H9 (cell line): ENCODE measurements at regions not wholly inside any gene's neighbourhood (a gene's known extent, or its start where the extent isn't known, plus 50 kb on each side); places are given as distances from the start of the nearest gene placed in this dataset.

Experiments used
- DNase-seq: peaks from one replicate; pipeline ENCODE4 v3.0.0-alpha.2; 2017
- H2AFZ ChIP-seq: one replicate; pipeline ENCODE4 v1.6.1; 2013; ENCODE audit warnings: mild to moderate bottlenecking, low read length, control low read depth, moderate library complexity
- H2AK5ac ChIP-seq: 2 replicates; pipeline ENCODE4 v1.6.1; 2013; ENCODE audit warnings: low read length, control low read depth, mixed read lengths; ENCODE audit not compliant: insufficient read length
- H2BK120ac ChIP-seq: one replicate; pipeline ENCODE4 v1.6.1; 2013; ENCODE audit warnings: low read depth, mild to moderate bottlenecking, low read length, control low read depth, inconsistent platforms; ENCODE audit not compliant: poor library complexity, severe bottlenecking
- H2BK12ac ChIP-seq: 2 replicates; pipeline ENCODE4 v1.6.1; 2013; ENCODE audit warnings: low read length, control low read depth, mixed read lengths, low read depth; ENCODE audit not compliant: insufficient read length
- H2BK15ac ChIP-seq: 2 replicates; pipeline ENCODE4 v1.6.1; 2013; ENCODE audit warnings: low read depth, low read length, control low read depth
- H2BK20ac ChIP-seq: one replicate; pipeline ENCODE4 v1.6.1; 2013; ENCODE audit warnings: low read depth, mild to moderate bottlenecking, low read length, control low read depth, inconsistent platforms; ENCODE audit not compliant: poor library complexity, severe bottlenecking
- H2BK5ac ChIP-seq: 2 replicates; pipeline ENCODE4 v1.6.1; 2013; ENCODE audit warnings: low read length, control low read depth, mixed read lengths; ENCODE audit not compliant: insufficient read length
- H3K14ac ChIP-seq: 2 replicates; pipeline ENCODE4 v1.6.1; 2013; ENCODE audit warnings: low read length, control low read depth; ENCODE audit not compliant: insufficient read depth
- H3K18ac ChIP-seq: 2 replicates; pipeline ENCODE4 v1.6.1; 2013; ENCODE audit warnings: low read depth, mild to moderate bottlenecking, mixed read lengths, low read length, control low read depth; ENCODE audit not compliant: insufficient read length
- H3K23ac ChIP-seq: 2 replicates; pipeline ENCODE4 v1.6.1; 2013; ENCODE audit warnings: low read length, control low read depth, mixed read lengths, low read depth; ENCODE audit not compliant: insufficient read length
- H3K23me2 ChIP-seq: 2 replicates; pipeline ENCODE4 v1.6.1; 2013; ENCODE audit warnings: low read depth, mild to moderate bottlenecking, mixed read lengths, low read length, control low read depth; ENCODE audit not compliant: insufficient read length, poor library complexity, severe bottlenecking
- H3K27ac ChIP-seq: 2 replicates; pipeline ENCODE4 v1.5.1; 2013; ENCODE audit warnings: low read length, control low read depth, mixed read lengths, low read depth; ENCODE audit not compliant: insufficient read length
- H3K27me3 ChIP-seq: 2 replicates; pipeline ENCODE4 v1.6.1; 2013; ENCODE audit warnings: low read length, control low read depth, inconsistent platforms; ENCODE audit not compliant: insufficient read depth
- H3K4ac ChIP-seq: 2 replicates; pipeline ENCODE4 v1.6.1; 2013; ENCODE audit warnings: low read depth, mild to moderate bottlenecking, control low read depth, inconsistent platforms, low read length, moderate library complexity
- H3K4me1 ChIP-seq: 2 replicates; pipeline ENCODE4 v1.6.1; 2013; ENCODE audit warnings: low read length, control low read depth, inconsistent platforms; ENCODE audit not compliant: insufficient read depth
- H3K4me2 ChIP-seq: 2 replicates; pipeline ENCODE4 v1.6.1; 2013; ENCODE audit warnings: low read length, control low read depth, mixed read lengths; ENCODE audit not compliant: insufficient read length, insufficient read depth
- H3K56ac ChIP-seq: 2 replicates; pipeline ENCODE4 v1.6.1; 2013; ENCODE audit warnings: low read depth, mild to moderate bottlenecking, mixed read lengths, low read length, control low read depth; ENCODE audit not compliant: insufficient read length
- H3K79me1 ChIP-seq: 2 replicates; pipeline ENCODE4 v1.6.1; 2013; ENCODE audit warnings: low read depth, mild to moderate bottlenecking, moderate library complexity, low read length, control low read depth, inconsistent platforms; ENCODE audit not compliant: insufficient read depth, poor library complexity, severe bottlenecking
- H3K79me2 ChIP-seq: 2 replicates; pipeline ENCODE4 v1.6.1; 2013; ENCODE audit warnings: low read length, control low read depth, inconsistent platforms; ENCODE audit not compliant: insufficient read depth
- H3K9ac ChIP-seq: 2 replicates; pipeline ENCODE4 v1.6.1; 2013; ENCODE audit warnings: low read length, control low read depth, mixed read lengths; ENCODE audit not compliant: insufficient read length; ENCODE audit errors: extremely low read depth
- H3K9me3 ChIP-seq: one replicate; pipeline ENCODE4 v1.6.1; 2013; ENCODE audit warnings: low read depth, low read length, inconsistent platforms; ENCODE audit not compliant: control insufficient read depth
- H3T11ph ChIP-seq: one replicate; pipeline ENCODE4 v1.6.1; 2013; ENCODE audit warnings: mild to moderate bottlenecking, low read length, control low read depth, inconsistent platforms
- H4K20me1 ChIP-seq: one replicate; pipeline ENCODE4 v1.6.1; 2013; ENCODE audit not compliant: control insufficient read depth, insufficient read length, insufficient read depth
- H4K5ac ChIP-seq: 2 replicates; pipeline ENCODE4 v1.6.1; 2013; ENCODE audit warnings: low read depth, mild to moderate bottlenecking, mixed read lengths, low read length, control low read depth; ENCODE audit not compliant: insufficient read length
- H4K8ac ChIP-seq: replicated peaks from 2 replicates; pipeline ENCODE4 v1.6.1; 2013; ENCODE audit warnings: low read length, control low read depth, mixed read lengths, low read depth; ENCODE audit not compliant: insufficient read length
- H4K91ac ChIP-seq: 2 replicates; pipeline ENCODE4 v1.6.1; 2013; ENCODE audit warnings: low read depth, mild to moderate bottlenecking, moderate library complexity, mixed read lengths, low read length, control low read depth; ENCODE audit not compliant: insufficient read length
- H3K27ac Mint-ChIP-seq, 3 experiments: 2 replicates in 2 of 3; 3 replicates in 1 of 3; pipeline ENCODE4 v1.8.0; 2020 to 2021; ENCODE audit warnings: mixed read lengths in 3 of 3, mild to moderate bottlenecking in 1 of 3, moderate library complexity in 1 of 3
- H3K27me3 Mint-ChIP-seq: 2 replicates; pipeline ENCODE4 v1.8.0; 2021; ENCODE audit warnings: low read depth, mild to moderate bottlenecking, moderate library complexity, mixed read lengths
- H3K36me3 Mint-ChIP-seq, 3 experiments: 2 replicates in 2 of 3; 3 replicates in 1 of 3; pipeline ENCODE4 v1.8.0; 2020 to 2021; ENCODE audit warnings: low read depth in 3 of 3, mixed read lengths in 3 of 3; ENCODE audit not compliant: insufficient read depth in 1 of 3
- H3K4me1 Mint-ChIP-seq, 2 experiments: 2 replicates each; pipeline ENCODE4 v1.8.0; 2020; ENCODE audit warnings: mixed read lengths in 2 of 2
- H3K4me3 Mint-ChIP-seq, 2 experiments: 2 replicates in 1 of 2; 3 replicates in 1 of 2; pipeline ENCODE4 v1.8.0; 2020 to 2021; ENCODE audit warnings: mild to moderate bottlenecking in 2 of 2, mixed read lengths in 2 of 2, moderate library complexity in 1 of 2
- H3K9me3 Mint-ChIP-seq, 2 experiments: 2 replicates in 1 of 2; 3 replicates in 1 of 2; pipeline ENCODE4 v1.8.0; 2020; ENCODE audit warnings: mild to moderate bottlenecking in 2 of 2, mixed read lengths in 2 of 2, moderate library complexity in 1 of 2
- CTCF ChIP-seq: fragments of 200-600 bp; sonication (generic); conservative IDR thresholded peaks from 3 replicates; pipeline ENCODE4 v1.8.0; 2021; ENCODE audit warnings: antibody characterized with exemption, mild to moderate bottlenecking
- WGBS: extraction: QIAGEN DNeasy Blood & Tissue Kit; methylation state at CpG from one replicate; pipeline ENCODE4 v1.1.7; 2013; ENCODE audit warnings: missing lambda C conversion rate, low lambda C conversion rate, mixed read lengths; ENCODE audit not compliant: insufficient read length; ENCODE audit errors: extremely low coverage; 5-methylcytosine and 5-hydroxymethylcytosine counted together

DNA sequence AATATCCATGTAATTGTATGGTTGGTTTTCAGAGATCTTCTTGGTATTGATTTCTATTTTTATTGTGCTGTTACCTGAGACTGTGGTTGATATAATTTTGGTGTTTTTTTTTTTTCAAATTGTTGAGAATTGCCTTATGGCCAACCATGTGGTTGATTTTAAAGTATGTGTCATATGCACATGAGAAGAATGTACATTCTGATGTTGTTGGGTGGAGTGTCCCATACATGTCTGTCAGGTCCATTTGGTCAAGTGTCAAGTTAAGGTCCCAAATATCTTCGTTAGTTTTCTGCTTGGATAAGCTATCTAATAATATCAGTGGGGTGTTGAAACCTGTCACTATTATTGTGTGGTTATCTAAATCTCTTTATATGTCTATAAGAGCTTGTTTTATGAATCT is 160.0 kb upstream of the ITGA1 start:
- WGBS, result no CpG with 5 or more reads among the region's 1 CpG
- Histone ChIP-seq H4K5ac (no peak overlapping the region), H2BK15ac (no peak overlapping the region)

More for the DNA sequence above, 160.0 kb upstream of the ITGA1 start:
- no peak overlapping the region for H2BK5ac ChIP-seq
- H4K8ac ChIP-seq, result no peak overlapping the region
- peaks cover 0 to 3% (median 0%) of the 10 kb centered on the region in 3 experiments; a peak in 2 of 7 replicates for H3K36me3 Mint-ChIP-seq
- no peak for TF ChIP-seq CTCF
- H3K9ac ChIP-seq, result no peak overlapping the region
- H2BK12ac ChIP-seq, result no peak overlapping the region
- H4K20me1 ChIP-seq, result no peaks in the 10 kb centered on the region
- no peak overlapping the region for H3K4me2 ChIP-seq
- no peaks in the 10 kb centered on the region for H3K23me2 ChIP-seq
- H3K14ac ChIP-seq, result no peak overlapping the region
- H3K79me1 ChIP-seq, result no peaks in the 10 kb centered on the region
- H3K27ac Mint-ChIP-seq, result no peak overlapping the region
- no peak overlapping the region for H2BK120ac ChIP-seq
- no peak overlapping the region for H3K4me3 Mint-ChIP-seq
- H3K23ac ChIP-seq, result no peak overlapping the region
- no peak overlapping the region for H3K4ac ChIP-seq
- no peak overlapping the region for H3K18ac ChIP-seq
- H3K27me3 Mint-ChIP-seq, result peaks cover 2% of the 10 kb centered on the region; the same call in 1 of the 2 replicates
- H2BK20ac ChIP-seq, result no peak overlapping the region
- peaks cover 4 to 6% of the 10 kb centered on the region in 2 experiments for H3K4me1 Mint-ChIP-seq
- H2AK5ac ChIP-seq, result no peak overlapping the region
- H3K56ac ChIP-seq, result no peak overlapping the region
- no peaks in the 10 kb centered on the region for H3K79me2 ChIP-seq
- no peak overlapping the region for H4K91ac ChIP-seq
- no peak overlapping the region for H3K27ac ChIP-seq
- H3K27me3 ChIP-seq, result no peaks in the 10 kb centered on the region
- H3K9me3 ChIP-seq, result no peaks in the 10 kb centered on the region
- no peak overlapping the region for H2AFZ ChIP-seq
- H3T11ph ChIP-seq, result no peak overlapping the region
- no peak for DNase-seq
- H3K4me1 ChIP-seq, result no peaks in the 10 kb centered on the region
- peaks cover 3 to 4% of the 10 kb centered on the region in 2 experiments; a peak in 3 of 5 replicates for H3K9me3 Mint-ChIP-seq
